ENCODE measurements at regions not wholly inside any gene's neighbourhood (a gene's known extent, or its start where the extent isn't known, plus 50 kb on each side); places are given as distances from the start of the nearest gene placed in this dataset.

DNA sequence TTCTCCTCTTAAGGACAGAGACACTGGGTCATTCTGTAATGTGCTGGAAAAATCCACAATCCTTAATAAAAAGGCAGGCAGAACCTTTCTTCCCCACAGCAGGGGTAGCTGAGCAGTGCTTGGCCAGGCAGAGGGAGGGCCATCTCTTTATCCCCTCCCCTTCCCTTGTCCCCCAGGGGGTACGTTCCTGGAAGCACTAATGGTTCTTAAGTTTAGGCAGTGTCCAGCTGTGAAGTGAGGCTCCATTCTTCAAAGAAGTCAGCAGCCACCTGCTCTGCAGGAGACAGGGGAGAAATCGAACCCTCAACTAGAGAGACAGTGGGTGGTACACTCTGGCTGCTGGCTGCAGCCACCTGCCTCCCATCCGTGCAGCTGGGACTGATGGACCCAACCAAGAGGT is 533.9 kb upstream of the CDH11 start:
- DNase-seq (ENCODE audit: low spot score) (no peak), FAIRE-seq (no peak)

- FAIRE-seq = no peak
- no peak for DNase-seq (ENCODE audit: low spot score)
Observed at GRCh38 chr16:65648101-65648500, 526.2 kb upstream of the CDH11 start.

DNA sequence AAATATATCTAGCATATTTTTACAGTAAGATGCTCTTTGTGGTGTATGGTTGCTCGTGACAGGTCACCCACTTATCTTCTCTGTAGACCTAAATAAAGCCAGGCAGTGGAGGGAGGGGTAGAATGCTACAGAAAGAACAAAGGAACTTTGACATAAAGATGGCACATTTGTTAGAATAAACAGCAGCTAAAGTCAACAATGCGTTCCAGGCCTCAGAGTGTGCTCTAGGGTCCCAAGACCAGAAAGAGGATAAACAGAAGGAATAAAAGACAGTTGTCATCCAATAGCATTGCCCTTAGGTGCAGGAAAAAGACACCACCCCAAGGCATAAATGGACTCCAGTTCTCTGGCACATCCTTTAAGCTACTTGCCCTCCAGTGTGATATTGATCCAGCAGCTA is 523.0 kb upstream of the CDH11 start:
- FAIRE-seq (no peak), DNase-seq (ENCODE audit: low spot score) (no peak)

GRCh38 chr16:65641762-65642289 is 520.0 kb upstream of the CDH11 start:
- DNase-seq (ENCODE audit: low spot score) (no peak), FAIRE-seq (no peak)

DNA sequence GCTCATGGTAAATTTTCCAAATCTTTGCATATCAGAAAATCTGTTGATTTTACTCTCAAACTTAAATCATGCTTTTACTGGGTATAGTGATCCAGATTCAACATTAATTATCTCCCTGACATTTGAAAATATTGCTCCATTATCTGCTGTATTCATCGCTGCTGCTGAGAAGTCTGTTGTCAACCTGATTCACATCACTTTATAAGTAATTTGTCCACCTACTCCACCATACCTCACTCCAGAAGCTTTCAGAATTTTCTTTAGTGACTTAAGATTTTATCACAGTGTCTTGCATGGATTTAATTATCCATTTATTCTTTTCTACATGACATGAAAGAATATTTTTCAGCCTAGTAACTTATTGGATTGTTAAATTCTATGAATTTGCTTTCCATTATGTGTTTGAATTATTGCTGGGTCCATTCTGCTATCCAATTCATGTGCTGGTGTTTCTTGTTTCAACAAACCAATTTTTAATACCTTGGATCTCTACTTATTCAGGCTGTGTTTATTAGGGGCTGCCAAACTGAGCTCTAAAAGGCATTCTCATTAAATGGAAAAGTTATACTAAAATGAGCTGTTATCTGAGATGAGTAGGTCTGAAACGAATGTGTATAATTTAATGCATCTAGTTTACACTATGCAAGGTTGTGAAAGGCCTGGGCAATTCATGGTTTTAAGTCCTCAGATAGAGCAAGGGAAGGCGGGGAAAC is 519.3 kb upstream of the CDH11 start:
- no peak for DNase-seq (ENCODE audit: low spot score)
- FAIRE-seq = no peak

DNA sequence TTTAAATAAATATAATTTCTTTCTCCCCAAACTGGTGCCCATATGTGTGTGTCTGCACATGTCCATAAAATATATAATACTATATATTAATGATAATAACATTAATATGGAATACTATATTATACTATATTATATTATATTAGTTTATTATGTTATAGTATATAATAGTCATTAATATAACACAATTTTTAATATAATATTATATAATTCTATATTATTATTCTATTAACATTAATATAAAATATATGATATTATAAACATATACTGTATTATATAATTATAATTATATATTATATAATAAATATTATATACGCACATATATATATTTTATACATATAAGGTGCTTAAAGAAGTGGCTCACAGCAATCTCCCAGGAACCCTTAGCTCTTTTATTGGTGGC is 513.0 kb upstream of the CDH11 start:
- DNase-seq (ENCODE audit: low spot score) (no peak), FAIRE-seq (peak; percentile 84)

DNA sequence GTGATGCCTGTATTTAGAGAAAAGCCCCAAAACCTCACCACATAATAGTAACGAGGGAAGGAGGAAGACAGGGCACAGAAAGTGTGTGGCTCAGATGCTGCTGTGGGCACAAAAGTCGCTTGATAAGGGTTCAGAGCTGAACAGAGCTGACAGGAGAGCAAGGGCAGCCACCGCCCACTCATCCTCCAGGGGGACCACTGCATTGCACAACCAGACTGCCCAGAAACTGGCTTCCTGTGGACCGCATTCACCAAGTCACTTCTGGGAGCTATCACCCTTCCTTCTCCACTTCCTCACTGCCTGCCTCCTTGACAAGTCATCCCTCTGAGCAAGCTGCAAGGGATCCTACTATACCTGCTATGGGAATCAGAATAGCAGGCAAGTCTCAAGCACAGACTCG is 512.4 kb upstream of the CDH11 start:
- FAIRE-seq (no peak), DNase-seq (ENCODE audit: low spot score) (no peak)

DNA sequence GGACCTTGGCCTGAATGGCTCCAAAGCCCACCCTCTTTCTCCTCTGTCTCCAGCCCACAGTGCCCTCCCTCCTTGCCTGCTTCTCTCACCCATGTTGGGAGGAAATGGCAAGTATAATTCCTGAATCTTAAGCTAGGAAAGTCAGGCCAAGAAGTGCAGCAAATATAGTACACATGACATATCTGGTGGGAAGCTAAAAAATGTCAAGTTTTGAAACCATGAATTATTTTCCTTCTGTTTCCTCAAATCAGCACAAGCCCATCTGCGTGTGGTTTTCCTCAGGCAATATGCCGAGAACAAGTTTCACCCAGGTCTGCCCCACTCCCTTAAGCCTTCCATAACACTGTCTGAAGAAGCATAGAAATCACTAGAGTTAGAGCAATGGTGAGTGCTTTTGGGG is 502.8 kb upstream of the CDH11 start:
- DNase-seq (ENCODE audit: low spot score) (no peak), FAIRE-seq (no peak)

DNA sequence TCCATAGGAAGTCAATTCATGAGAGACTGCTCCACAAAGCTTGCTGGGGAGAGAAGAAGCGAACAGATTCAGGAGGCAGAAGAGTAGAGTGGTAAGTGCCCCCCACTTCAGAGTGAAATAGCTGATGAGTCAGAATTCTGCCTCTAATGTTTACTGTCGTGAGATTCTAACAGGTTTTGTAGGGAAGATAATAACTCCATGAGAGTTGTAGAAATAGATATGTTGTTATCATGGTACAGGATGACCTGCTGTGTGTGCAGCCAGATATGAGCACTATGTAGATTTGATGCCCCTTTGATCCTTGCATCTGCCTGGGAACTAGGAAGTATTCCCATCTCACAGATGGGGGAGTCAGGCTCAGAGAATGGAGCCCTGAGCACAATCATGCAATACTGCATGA is 502.4 kb upstream of the CDH11 start:
- FAIRE-seq = no peak
- no peak for DNase-seq (ENCODE audit: low spot score)

- FAIRE-seq (no peak), DNase-seq (ENCODE audit: low spot score) (no peak)
Observed at GRCh38 chr16:65622871-65623270, 501.0 kb upstream of the CDH11 start.

DNA sequence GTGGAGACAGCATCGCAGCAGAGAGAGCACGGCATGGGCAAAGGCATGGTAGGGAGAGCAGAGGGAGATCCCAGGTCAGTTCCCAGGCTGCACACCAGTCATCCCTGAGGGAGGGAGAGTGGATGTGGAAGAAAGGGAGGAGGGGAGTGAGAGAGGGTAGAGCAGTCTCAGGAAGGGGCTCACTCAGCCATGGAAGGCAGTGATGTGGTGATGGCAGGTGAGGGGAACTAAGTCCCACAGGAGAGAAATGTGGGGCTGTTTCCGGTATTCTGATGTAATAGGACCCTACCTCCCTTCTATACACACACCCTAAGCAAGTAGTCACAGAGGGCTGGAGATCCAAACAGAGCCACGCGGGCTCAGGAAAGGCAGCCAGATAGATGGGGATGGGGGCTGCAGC is 500.3 kb upstream of the CDH11 start:
- FAIRE-seq (no peak), DNase-seq (ENCODE audit: low spot score) (no peak)

- no peak for DNase-seq (ENCODE audit: low spot score)
- no peak for FAIRE-seq
Observed at GRCh38 chr16:65621640-65622039, 499.8 kb upstream of the CDH11 start.

DNA sequence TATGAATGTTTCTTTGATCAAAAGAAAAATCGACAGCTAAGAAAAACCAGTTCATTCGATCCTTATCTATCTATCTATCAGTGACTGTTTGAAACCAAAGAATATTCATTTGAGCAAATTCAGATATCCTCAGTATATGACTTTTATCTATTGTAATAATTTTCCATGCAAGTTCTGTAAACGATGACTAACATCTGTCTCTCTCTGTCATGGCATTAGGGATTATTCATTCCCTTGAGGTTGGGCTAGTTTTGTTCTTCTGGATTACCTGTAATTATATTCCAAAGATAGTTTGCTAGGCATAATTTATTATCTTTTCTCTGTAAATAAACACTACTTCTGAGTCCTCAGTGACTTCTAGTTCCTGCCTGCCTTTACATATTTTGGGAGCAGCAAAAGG is 497.7 kb upstream of the CDH11 start:
- FAIRE-seq (no peak), DNase-seq (ENCODE audit: low spot score) (no peak)

GRCh38 chr16:65618931-65619330 is 497.1 kb upstream of the CDH11 start:
- DNase-seq (ENCODE audit: low spot score) (no peak), FAIRE-seq (no peak)

DNA sequence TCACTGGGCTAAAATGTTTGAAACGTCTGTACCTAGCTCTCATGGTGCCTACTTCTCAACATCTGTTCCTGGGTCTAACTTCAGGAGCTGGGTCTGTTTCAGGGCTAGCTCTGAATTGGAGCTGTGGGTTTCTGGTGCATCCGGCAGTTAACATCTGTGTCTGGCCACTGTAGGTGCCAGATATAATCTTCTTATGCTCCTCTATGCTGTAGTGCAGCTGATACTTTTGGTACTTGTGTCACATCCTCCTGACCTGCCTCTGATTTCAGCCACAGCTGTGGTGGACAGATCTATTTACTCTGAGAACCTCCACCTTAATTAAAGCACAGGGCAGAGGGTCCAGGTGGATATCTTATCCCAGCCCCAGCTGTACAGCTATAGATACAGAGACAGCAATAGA is 496.5 kb upstream of the CDH11 start:
- DNase-seq (ENCODE audit: low spot score) (no peak), FAIRE-seq (no peak)

DNA sequence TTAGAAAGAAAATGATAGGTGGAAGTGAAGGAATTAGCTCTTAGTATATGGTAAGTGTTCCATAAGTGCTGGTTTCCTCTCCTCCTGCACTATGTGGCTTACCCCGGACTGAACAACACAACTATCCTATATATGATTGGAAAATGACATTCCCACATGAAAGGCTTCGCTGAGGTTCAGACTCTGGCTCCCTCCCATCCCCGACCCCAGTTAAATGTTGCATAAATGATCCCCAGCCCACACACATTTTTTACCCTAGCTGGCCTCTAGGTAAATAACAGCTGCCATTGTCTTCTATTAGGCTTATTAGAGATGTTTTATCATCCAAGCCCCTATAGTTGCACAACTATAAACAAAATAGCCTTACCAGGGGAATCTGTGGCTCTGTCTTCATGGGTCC is 495.6 kb upstream of the CDH11 start:
- FAIRE-seq (no peak), DNase-seq (ENCODE audit: low spot score) (no peak)

DNA sequence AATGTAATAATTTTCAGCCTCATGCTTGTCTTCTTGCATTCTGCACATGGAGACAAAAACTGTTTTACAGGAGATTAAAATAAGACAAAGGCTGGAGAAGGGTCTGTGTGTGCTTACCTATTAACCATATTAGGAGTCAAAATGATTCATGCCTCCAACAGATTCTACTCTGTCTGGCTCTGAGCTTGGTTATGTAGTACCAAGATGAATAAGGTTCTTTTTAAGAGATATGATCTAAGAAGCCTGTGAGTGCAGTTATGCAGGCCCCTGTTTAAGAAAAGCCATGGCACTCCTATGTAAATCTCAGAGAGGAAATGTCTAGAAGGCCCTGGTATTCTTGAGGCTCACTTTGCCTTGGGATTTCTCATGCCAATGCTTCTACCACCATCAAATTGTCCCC is 486.6 kb upstream of the CDH11 start:
- no peak for FAIRE-seq
- no peak for DNase-seq (ENCODE audit: low spot score)

- no peak for DNase-seq (ENCODE audit: low spot score)
- FAIRE-seq = no peak
Observed at GRCh38 chr16:65604771-65605170, 482.9 kb upstream of the CDH11 start.

- DNase-seq (ENCODE audit: low spot score) (no peak), FAIRE-seq (no peak)
Observed at GRCh38 chr16:65601781-65602180, 479.9 kb upstream of the CDH11 start.

DNA sequence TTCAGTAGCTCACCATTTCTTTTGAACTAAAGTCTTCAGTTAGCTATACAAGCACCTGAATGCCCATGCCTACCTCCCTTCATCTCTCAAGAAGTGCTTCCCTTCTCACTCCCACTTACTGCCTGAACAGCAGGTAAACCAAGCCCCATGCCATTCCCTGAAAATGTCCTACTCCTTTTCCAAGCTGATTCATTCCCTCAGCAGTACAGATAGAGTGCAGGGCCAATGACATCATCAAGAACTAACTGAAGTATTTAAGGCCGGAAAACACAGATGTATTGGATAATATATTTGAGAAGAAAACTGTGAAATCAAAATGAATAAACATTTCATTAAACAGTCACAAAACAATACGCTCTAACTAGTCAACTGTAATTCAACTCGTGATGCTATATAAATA is 478.8 kb upstream of the CDH11 start:
- no peak for DNase-seq (ENCODE audit: low spot score)
- FAIRE-seq = no peak

GRCh38 chr16:65600046-65600445 is 478.2 kb upstream of the CDH11 start:
- FAIRE-seq (no peak), DNase-seq (ENCODE audit: low spot score) (no peak)

- FAIRE-seq = no peak
- DNase-seq (ENCODE audit: low spot score) = no peak
Observed at GRCh38 chr16:65598621-65599020, 476.8 kb upstream of the CDH11 start.

GRCh38 chr16:65583498-65583897 is 461.6 kb upstream of the CDH11 start:
- FAIRE-seq = no peak
- no peak for DNase-seq (ENCODE audit: low spot score)

- no peak for FAIRE-seq
- DNase-seq (ENCODE audit: low spot score) = no peak
Observed at GRCh38 chr16:65579050-65579449, 457.2 kb upstream of the CDH11 start.
